ENCODE measurements at regions not wholly inside any gene's neighbourhood (a gene's known extent, or its start where the extent isn't known, plus 50 kb on each side); places are given as distances from the start of the nearest gene placed in this dataset.

- Mint-ChIP-seq H3K9me3 (peaks cover 4% of the 10 kb centered on the region), H3K27ac (no peak overlapping the region), H3K4me1 (ENCODE audit: low read depth) (no peaks in the 10 kb centered on the region), H3K27me3 (no peaks in the 10 kb centered on the region), H3K4me3 (no peak overlapping the region), H3K36me3 (ENCODE audit: low read depth) (no peaks in the 10 kb centered on the region)
- no peak for DNase-seq
These were observed 1035.6 kb upstream of the PHF14 start for GRCh38 chr7:9937944-9938631.

- no peak overlapping the region for H3K27ac Mint-ChIP-seq
- no peak overlapping the region for H3K4me3 Mint-ChIP-seq
- no peaks in the 10 kb centered on the region for H3K27me3 Mint-ChIP-seq
- no peaks in the 10 kb centered on the region for H3K36me3 Mint-ChIP-seq (ENCODE audit: low read depth)
- peaks cover 4% of the 10 kb centered on the region for H3K9me3 Mint-ChIP-seq
- no peaks in the 10 kb centered on the region for H3K4me1 Mint-ChIP-seq (ENCODE audit: low read depth)
- DNase-seq = no peak
These were observed 1034.5 kb upstream of the PHF14 start for GRCh38 chr7:9939176-9939575.

GRCh38 chr7:9945131-9945530, 1028.5 kb upstream of the PHF14 start:
- Mint-ChIP-seq H3K4me3 (no peak overlapping the region), H3K27me3 (no peaks in the 10 kb centered on the region), H3K9me3 (peaks cover 8% of the 10 kb centered on the region), H3K36me3 (ENCODE audit: low read depth) (no peaks in the 10 kb centered on the region), H3K27ac (no peak overlapping the region), H3K4me1 (ENCODE audit: low read depth) (no peaks in the 10 kb centered on the region)
- DNase-seq = no peak

- DNase-seq = no peak
- Mint-ChIP-seq H3K4me1 (ENCODE audit: low read depth) (no peaks in the 10 kb centered on the region), H3K27ac (no peak overlapping the region), H3K4me3 (no peak overlapping the region), H3K27me3 (no peaks in the 10 kb centered on the region), H3K9me3 (peaks cover 8% of the 10 kb centered on the region), H3K36me3 (ENCODE audit: low read depth) (no peaks in the 10 kb centered on the region)
These were observed 1027.8 kb upstream of the PHF14 start for GRCh38 chr7:9945857-9946256.

- Mint-ChIP-seq H3K27me3 (no peaks in the 10 kb centered on the region), H3K4me1 (ENCODE audit: low read depth) (no peaks in the 10 kb centered on the region), H3K4me3 (no peak overlapping the region), H3K36me3 (ENCODE audit: low read depth) (no peaks in the 10 kb centered on the region), H3K9me3 (peaks cover 2% of the 10 kb centered on the region), H3K27ac (no peak overlapping the region)
- DNase-seq = no peak
These were observed 1018.5 kb upstream of the PHF14 start for GRCh38 chr7:9955138-9955537.

GRCh38 chr7:9958486-9958885, 1015.2 kb upstream of the PHF14 start:
- peaks cover 2% of the 10 kb centered on the region for H3K9me3 Mint-ChIP-seq
- no peak for DNase-seq
- H3K4me1 Mint-ChIP-seq (ENCODE audit: low read depth) = no peaks in the 10 kb centered on the region
- no peak overlapping the region for H3K27ac Mint-ChIP-seq
- H3K36me3 Mint-ChIP-seq (ENCODE audit: low read depth) = no peaks in the 10 kb centered on the region
- H3K27me3 Mint-ChIP-seq = no peaks in the 10 kb centered on the region
- H3K4me3 Mint-ChIP-seq = no peak overlapping the region

GRCh38 chr7:9960460-9960859, 1013.2 kb upstream of the PHF14 start:
- H3K9me3 Mint-ChIP-seq = peaks cover 2% of the 10 kb centered on the region
- H3K4me3 Mint-ChIP-seq = no peak overlapping the region
- H3K36me3 Mint-ChIP-seq (ENCODE audit: low read depth) = no peaks in the 10 kb centered on the region
- no peaks in the 10 kb centered on the region for H3K4me1 Mint-ChIP-seq (ENCODE audit: low read depth)
- H3K27ac Mint-ChIP-seq = no peak overlapping the region
- H3K27me3 Mint-ChIP-seq = no peaks in the 10 kb centered on the region
- no peak for DNase-seq

- no peaks in the 10 kb centered on the region for H3K4me1 Mint-ChIP-seq (ENCODE audit: low read depth)
- no peak overlapping the region for H3K27ac Mint-ChIP-seq
- no peak overlapping the region for H3K4me3 Mint-ChIP-seq
- no peaks in the 10 kb centered on the region for H3K36me3 Mint-ChIP-seq (ENCODE audit: low read depth)
- H3K9me3 Mint-ChIP-seq = peaks cover 2% of the 10 kb centered on the region
- no peak for DNase-seq
- H3K27me3 Mint-ChIP-seq = no peaks in the 10 kb centered on the region
These were observed 1012.3 kb upstream of the PHF14 start for GRCh38 chr7:9961161-9961922.

- no peak for DNase-seq
- Mint-ChIP-seq H3K9me3 (no peaks in the 10 kb centered on the region), H3K27me3 (no peaks in the 10 kb centered on the region), H3K4me3 (no peak overlapping the region), H3K4me1 (ENCODE audit: low read depth) (no peaks in the 10 kb centered on the region), H3K27ac (no peak overlapping the region), H3K36me3 (ENCODE audit: low read depth) (no peaks in the 10 kb centered on the region)
These were observed 1010.9 kb upstream of the PHF14 start for GRCh38 chr7:9962742-9963141.

- Mint-ChIP-seq H3K9me3 (no peaks in the 10 kb centered on the region), H3K27me3 (no peaks in the 10 kb centered on the region), H3K36me3 (ENCODE audit: low read depth) (no peaks in the 10 kb centered on the region), H3K4me1 (ENCODE audit: low read depth) (no peaks in the 10 kb centered on the region), H3K4me3 (no peak overlapping the region), H3K27ac (no peak overlapping the region)
- DNase-seq = no peak
These were observed 995.3 kb upstream of the PHF14 start for GRCh38 chr7:9978106-9979064.

GRCh38 chr7:9981742-9982349, 991.8 kb upstream of the PHF14 start:
- DNase-seq = no peak
- no peaks in the 10 kb centered on the region for H3K4me1 Mint-ChIP-seq (ENCODE audit: low read depth)
- H3K27ac Mint-ChIP-seq = no peak overlapping the region
- H3K36me3 Mint-ChIP-seq (ENCODE audit: low read depth) = no peaks in the 10 kb centered on the region
- H3K4me3 Mint-ChIP-seq = no peak overlapping the region
- peaks cover 3% of the 10 kb centered on the region for H3K9me3 Mint-ChIP-seq
- H3K27me3 Mint-ChIP-seq = no peaks in the 10 kb centered on the region

GRCh38 chr7:9983048-9983447, 990.6 kb upstream of the PHF14 start:
- H3K36me3 Mint-ChIP-seq (ENCODE audit: low read depth) = no peaks in the 10 kb centered on the region
- H3K9me3 Mint-ChIP-seq = peaks cover 3% of the 10 kb centered on the region
- H3K27ac Mint-ChIP-seq = no peak overlapping the region
- H3K27me3 Mint-ChIP-seq = no peaks in the 10 kb centered on the region
- no peaks in the 10 kb centered on the region for H3K4me1 Mint-ChIP-seq (ENCODE audit: low read depth)
- DNase-seq = no peak
- H3K4me3 Mint-ChIP-seq = no peak overlapping the region

- H3K4me3 Mint-ChIP-seq = no peak overlapping the region
- no peak for DNase-seq
- no peak overlapping the region for H3K27ac Mint-ChIP-seq
- H3K9me3 Mint-ChIP-seq = peaks cover 3% of the 10 kb centered on the region
- H3K36me3 Mint-ChIP-seq (ENCODE audit: low read depth) = no peaks in the 10 kb centered on the region
- no peaks in the 10 kb centered on the region for H3K27me3 Mint-ChIP-seq
- H3K4me1 Mint-ChIP-seq (ENCODE audit: low read depth) = no peaks in the 10 kb centered on the region
These were observed 958.0 kb upstream of the PHF14 start for GRCh38 chr7:10015687-10016086.

GRCh38 chr7:10022480-10022879, 951.2 kb upstream of the PHF14 start:
- Mint-ChIP-seq H3K9me3 (peaks cover 3% of the 10 kb centered on the region), H3K4me3 (no peak overlapping the region), H3K27ac (no peak overlapping the region), H3K4me1 (ENCODE audit: low read depth) (no peaks in the 10 kb centered on the region), H3K36me3 (ENCODE audit: low read depth) (no peaks in the 10 kb centered on the region), H3K27me3 (no peaks in the 10 kb centered on the region)
- no peak for DNase-seq

All from activated T-cell treated with anti-CD3 and anti-CD28 coated beads, Interleukin-2, amount 50 U/mL, for 24 hours (primary cell).